ACC112 (cell line): ENCODE measurements at regions not wholly inside any gene's neighbourhood (a gene's known extent, or its start where the extent isn't known, plus 50 kb on each side); places are given as distances from the start of the nearest gene placed in this dataset.

Experiments used
- H2AFZ ChIP-seq: fragments of 200-600 bp; sonication (generic); one replicate; pipeline ENCODE4 v1.6.0; 2017; ENCODE audit warnings: antibody characterized with exemption, low read length; ENCODE audit not compliant: unreplicated experiment
- H3K27ac ChIP-seq: fragments of 200-600 bp; sonication (generic); 2 replicates; pipeline ENCODE4 v1.5.1; 2014; ENCODE audit warnings: low read depth, mild to moderate bottlenecking, antibody characterized with exemption, low read length, moderate library complexity
- H3K27me3 ChIP-seq: fragments of 200-600 bp; sonication (generic); 2 replicates; pipeline ENCODE4 v1.6.1; 2014; ENCODE audit warnings: mild to moderate bottlenecking, antibody characterized with exemption, low read length, moderate library complexity, mixed read lengths; ENCODE audit not compliant: insufficient read depth
- H3K36me3 ChIP-seq: fragments of 200-600 bp; sonication (generic); 2 replicates; pipeline ENCODE4 v1.6.1; 2016; ENCODE audit warnings: mild to moderate bottlenecking, antibody characterized with exemption, low read length, moderate library complexity, mixed read lengths; ENCODE audit not compliant: insufficient read depth
- H3K4me1 ChIP-seq: fragments of 200-600 bp; sonication (generic); one replicate; pipeline ENCODE4 v1.6.1; 2016; ENCODE audit warnings: low read length, mixed read lengths; ENCODE audit not compliant: insufficient read depth, unreplicated experiment, control insufficient read depth
- H3K4me3 ChIP-seq: fragments of 200-600 bp; sonication (generic); 2 replicates; pipeline ENCODE4 v1.5.1; 2014; ENCODE audit warnings: mild to moderate bottlenecking, low read depth, low read length
- H3K79me2 ChIP-seq: fragments of 200-600 bp; sonication (generic); one replicate; pipeline ENCODE4 v1.6.0; 2016; ENCODE audit warnings: low read length; ENCODE audit not compliant: control insufficient read depth, unreplicated experiment, insufficient read depth

DNA sequence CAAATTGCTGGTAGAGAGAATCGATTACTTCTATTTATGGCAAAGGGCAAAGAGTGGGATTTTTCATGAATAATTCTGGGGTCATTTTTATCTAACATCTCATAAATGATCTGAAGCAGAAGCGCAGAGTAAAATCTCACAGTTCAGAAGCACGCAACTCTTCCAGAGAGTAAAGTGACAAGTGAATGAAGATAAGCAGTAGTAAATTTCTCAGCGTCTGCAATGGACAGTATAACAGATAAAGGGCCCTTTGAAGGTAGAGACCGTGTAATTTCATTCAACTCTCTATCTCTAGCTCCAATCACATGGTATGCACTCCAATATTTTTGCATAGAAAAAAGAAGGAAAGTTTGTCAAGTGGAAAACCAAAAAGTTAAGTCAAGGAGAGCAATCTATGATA lies 521.1 kb upstream of the NECTIN3 start:
- Histone ChIP-seq H3K27ac (no peak overlapping the region), H3K4me3 (no peak overlapping the region), H3K79me2 (no peaks in the 10 kb centered on the region), H3K27me3 (no peaks in the 10 kb centered on the region), H3K4me1 (no peaks in the 10 kb centered on the region), H2AFZ (no peak overlapping the region), H3K36me3 (no peaks in the 10 kb centered on the region)

DNA sequence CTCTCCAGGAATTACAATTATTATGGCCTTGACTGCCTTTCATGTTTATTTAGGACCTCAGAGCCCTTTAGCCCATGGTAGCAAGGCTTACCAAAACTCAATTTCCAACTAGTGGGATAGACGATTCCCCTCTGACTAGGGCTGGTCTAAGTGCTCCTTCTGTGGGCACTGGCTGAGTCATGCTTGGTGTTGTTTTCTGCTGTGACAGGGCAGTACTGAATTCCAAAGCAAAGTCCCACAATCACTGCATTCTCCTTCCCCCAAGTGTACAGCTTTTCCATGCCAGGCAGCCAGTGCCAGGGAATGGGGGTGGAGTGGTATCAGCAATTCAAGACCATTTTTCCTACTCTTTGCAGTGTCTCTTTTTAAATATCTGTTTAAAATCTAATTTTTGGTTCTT lies 509.0 kb upstream of the NECTIN3 start:
- Histone ChIP-seq H3K4me3 (no peak overlapping the region), H3K27me3 (no peaks in the 10 kb centered on the region), H3K79me2 (no peaks in the 10 kb centered on the region), H3K27ac (no peak overlapping the region), H3K36me3 (no peaks in the 10 kb centered on the region), H2AFZ (no peak overlapping the region), H3K4me1 (peaks cover 10% of the 10 kb centered on the region)

DNA sequence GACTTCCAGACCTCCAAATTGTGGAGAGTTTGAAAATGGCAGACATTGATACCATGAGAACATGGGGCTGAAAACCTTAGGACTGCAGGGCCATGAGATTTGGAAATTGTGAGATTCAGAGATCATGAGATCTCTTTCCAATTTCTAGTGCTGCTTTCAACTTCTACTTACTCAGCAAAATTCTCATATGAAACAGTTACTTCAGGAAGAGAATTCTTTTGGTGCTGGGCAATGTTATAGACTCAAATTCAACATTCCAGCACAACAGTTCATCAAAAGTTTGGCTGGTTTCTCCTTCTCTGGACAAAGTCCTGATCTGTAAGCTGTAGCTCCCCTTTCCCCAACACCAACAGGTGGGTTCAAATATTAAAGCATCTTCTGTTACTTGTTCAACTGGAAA lies 506.9 kb upstream of the NECTIN3 start:
- Histone ChIP-seq H3K27ac (no peak overlapping the region), H3K4me3 (no peak overlapping the region), H3K27me3 (no peaks in the 10 kb centered on the region), H2AFZ (no peak overlapping the region), H3K4me1 (peaks cover 26% of the 10 kb centered on the region), H3K36me3 (no peaks in the 10 kb centered on the region), H3K79me2 (no peaks in the 10 kb centered on the region)

DNA sequence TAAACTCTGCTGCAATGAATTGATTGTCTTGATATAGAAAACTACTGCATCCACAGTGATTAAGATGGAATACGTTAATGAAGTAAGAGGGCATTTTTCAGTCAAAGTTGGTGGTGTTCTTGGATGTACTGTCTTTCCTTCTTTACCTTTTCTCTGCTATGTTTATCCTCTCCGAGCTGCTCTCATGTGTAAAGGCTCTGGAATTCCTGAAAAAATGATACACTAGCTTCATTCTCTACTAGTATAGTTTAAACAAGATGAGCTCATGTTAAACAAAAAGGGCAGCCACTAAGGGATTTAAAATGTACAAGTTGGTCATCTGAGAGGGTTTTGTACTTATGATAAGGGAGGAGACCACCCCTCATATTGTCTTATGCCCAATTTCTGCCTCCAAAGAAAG lies 504.6 kb upstream of the NECTIN3 start:
- Histone ChIP-seq H3K36me3 (no peaks in the 10 kb centered on the region), H3K4me1 (peaks cover 26% of the 10 kb centered on the region), H3K79me2 (no peaks in the 10 kb centered on the region), H2AFZ (no peak overlapping the region), H3K4me3 (no peak overlapping the region), H3K27ac (no peak overlapping the region), H3K27me3 (no peaks in the 10 kb centered on the region)

- no peaks in the 10 kb centered on the region for H3K79me2 ChIP-seq
- H3K4me1 ChIP-seq, result peaks cover 26% of the 10 kb centered on the region
- peak overlapping the region; percentile 77 for H2AFZ ChIP-seq
- no peaks in the 10 kb centered on the region for H3K36me3 ChIP-seq
- no peaks in the 10 kb centered on the region for H3K27me3 ChIP-seq
- peak overlapping the region; percentile 81 for H3K27ac ChIP-seq
- no peak overlapping the region for H3K4me3 ChIP-seq
Measured at GRCh38 chr3:110568246-110568645, 503.4 kb upstream of the NECTIN3 start.

GRCh38 chr3:110569073-110569472 lies 502.5 kb upstream of the NECTIN3 start:
- H3K4me3 ChIP-seq, result no peak overlapping the region
- H3K79me2 ChIP-seq, result no peaks in the 10 kb centered on the region
- no peaks in the 10 kb centered on the region for H3K27me3 ChIP-seq
- peak overlapping the region; percentile 81 for H3K27ac ChIP-seq
- peak overlapping the region; percentile 66 for H2AFZ ChIP-seq
- peaks cover 26% of the 10 kb centered on the region for H3K4me1 ChIP-seq
- H3K36me3 ChIP-seq, result no peaks in the 10 kb centered on the region

GRCh38 chr3:110575702-110576101 lies 495.9 kb upstream of the NECTIN3 start:
- no peak overlapping the region for H3K4me3 ChIP-seq
- no peaks in the 10 kb centered on the region for H3K79me2 ChIP-seq
- no peaks in the 10 kb centered on the region for H3K27me3 ChIP-seq
- H2AFZ ChIP-seq, result peak overlapping the region; percentile 64
- peak overlapping the region; percentile 97 for H3K27ac ChIP-seq
- H3K4me1 ChIP-seq, result peaks cover 52% of the 10 kb centered on the region
- no peaks in the 10 kb centered on the region for H3K36me3 ChIP-seq

GRCh38 chr3:110576960-110577359 lies 494.7 kb upstream of the NECTIN3 start:
- H3K79me2 ChIP-seq, result no peaks in the 10 kb centered on the region
- H3K4me1 ChIP-seq, result peaks cover 53% of the 10 kb centered on the region
- H3K36me3 ChIP-seq, result no peaks in the 10 kb centered on the region
- peak overlapping the region; percentile 97 for H3K27ac ChIP-seq
- no peak overlapping the region for H3K4me3 ChIP-seq
- H2AFZ ChIP-seq, result peak overlapping the region; percentile 14
- H3K27me3 ChIP-seq, result no peaks in the 10 kb centered on the region

GRCh38 chr3:110577854-110578253 lies 493.8 kb upstream of the NECTIN3 start:
- no peaks in the 10 kb centered on the region for H3K79me2 ChIP-seq
- peaks cover 54% of the 10 kb centered on the region for H3K4me1 ChIP-seq
- H3K27ac ChIP-seq, result peak overlapping the region; percentile 97
- no peak overlapping the region for H3K4me3 ChIP-seq
- H3K36me3 ChIP-seq, result no peaks in the 10 kb centered on the region
- H2AFZ ChIP-seq, result peak overlapping the region; percentile 77
- H3K27me3 ChIP-seq, result no peaks in the 10 kb centered on the region

DNA sequence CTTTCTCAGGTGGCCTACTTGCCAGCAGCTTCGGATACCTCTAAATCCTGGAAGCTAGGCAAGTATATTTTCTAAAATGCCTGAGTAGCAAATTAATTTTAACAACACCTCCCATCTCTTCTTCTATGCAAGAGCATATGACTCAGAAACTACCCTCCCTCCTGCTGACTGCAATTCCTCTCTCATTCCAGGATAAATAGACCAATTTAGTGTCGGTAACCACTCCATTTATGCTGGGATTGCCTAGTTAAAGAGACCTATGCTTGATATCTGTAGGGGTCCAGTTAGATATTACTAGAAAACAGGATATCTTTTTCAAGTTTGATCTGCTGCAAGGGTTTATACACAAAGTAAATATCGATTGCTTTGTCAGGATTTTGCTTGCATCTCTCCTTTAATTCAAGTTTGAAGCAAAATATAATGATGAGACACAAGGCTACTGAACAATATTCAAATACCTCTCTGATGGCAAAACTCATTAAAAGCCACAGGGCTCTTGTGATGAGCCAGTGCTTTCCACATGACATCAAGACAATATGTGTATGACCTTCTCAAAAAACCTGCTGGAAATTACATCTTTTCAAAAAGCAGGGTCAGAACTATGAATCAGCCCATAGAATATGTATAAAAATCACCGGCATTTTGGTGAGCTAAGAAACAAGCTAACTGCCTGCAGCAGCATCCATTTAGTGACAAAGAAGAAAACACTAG lies 491.6 kb upstream of the NECTIN3 start:
- no peaks in the 10 kb centered on the region for H3K27me3 ChIP-seq
- H3K27ac ChIP-seq, result peak overlapping the region; percentile 97
- H3K4me3 ChIP-seq, result peak overlapping the region; percentile 4; the same call in 1 of the 2 replicates
- H2AFZ ChIP-seq, result peak overlapping the region; percentile 79
- peaks cover 67% of the 10 kb centered on the region for H3K4me1 ChIP-seq
- no peaks in the 10 kb centered on the region for H3K36me3 ChIP-seq
- no peaks in the 10 kb centered on the region for H3K79me2 ChIP-seq

DNA sequence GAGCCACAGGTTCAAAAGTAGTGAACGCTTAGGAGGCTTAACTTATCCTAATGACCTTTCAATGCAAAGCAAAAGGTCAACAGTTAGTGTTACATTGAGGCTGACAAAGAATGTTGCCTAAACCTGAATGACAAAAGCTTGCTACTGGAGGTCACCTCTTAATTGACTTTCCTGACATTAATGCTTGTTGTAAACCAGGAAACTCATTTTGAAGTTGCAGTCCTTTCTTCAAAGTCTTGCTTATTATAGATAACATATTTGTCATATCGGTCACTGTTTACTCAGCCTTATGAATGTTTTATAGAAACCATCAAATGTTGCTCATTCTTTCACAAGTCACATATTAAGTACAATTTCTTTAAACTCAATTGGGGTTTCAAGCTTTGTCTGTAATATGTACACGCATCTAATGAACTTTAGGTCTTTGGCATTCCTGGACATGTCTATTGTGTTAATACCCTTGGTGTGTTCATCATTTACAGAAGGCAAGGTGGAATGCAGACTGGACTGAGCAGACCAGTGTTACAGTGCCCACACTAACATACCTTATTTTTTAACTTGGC lies 488.2 kb upstream of the NECTIN3 start:
- Histone ChIP-seq H3K79me2 (no peaks in the 10 kb centered on the region), H3K27ac (peak overlapping the region; percentile 47), H2AFZ (peak overlapping the region; percentile 66), H3K4me3 (no peak overlapping the region), H3K36me3 (no peaks in the 10 kb centered on the region), H3K27me3 (no peaks in the 10 kb centered on the region), H3K4me1 (peaks cover 38% of the 10 kb centered on the region)
